Lower leg skin (tissue), 3 donors: ENCODE measurements at regions not wholly inside any gene's neighbourhood (a gene's known extent, or its start where the extent isn't known, plus 50 kb on each side); places are given as distances from the start of the nearest gene placed in this dataset.

ENCODE experiments used
- CTCF ChIP-seq, 3 donors: fragments of 450-650 bp; IDR thresholded peaks; one replicate each; pipeline ENCODE4 v1.5.1; 2016; ENCODE audit warnings: antibody characterized with exemption in 3 of 3, mild to moderate bottlenecking in 3 of 3, moderate library complexity in 2 of 3
- POLR2A ChIP-seq, 2 donors: fragments of 450-650 bp; IDR thresholded peaks; one replicate each; pipeline ENCODE4 v1.6.1; 2016 to 2017; ENCODE audit warnings: antibody characterized with exemption in 2 of 2, mild to moderate bottlenecking in 1 of 2, moderate library complexity in 1 of 2

GRCh38 chr10:3835770-3836169 is 50.8 kb upstream of the KLF6 start:
- no peak for TF ChIP-seq CTCF (IDR thresholded peaks at IDR 0.05)
- TF ChIP-seq POLR2A (IDR thresholded peaks at IDR 0.05) = no peak
